ENCODE measurements at regions not wholly inside any gene's neighbourhood (a gene's known extent, or its start where the extent isn't known, plus 50 kb on each side); places are given as distances from the start of the nearest gene placed in this dataset.
"Not testable (repeated sequence)": the region's sequence is repeated elsewhere in the genome, so short reads cannot be mapped to it uniquely, and the experiment has no call there.

DNA sequence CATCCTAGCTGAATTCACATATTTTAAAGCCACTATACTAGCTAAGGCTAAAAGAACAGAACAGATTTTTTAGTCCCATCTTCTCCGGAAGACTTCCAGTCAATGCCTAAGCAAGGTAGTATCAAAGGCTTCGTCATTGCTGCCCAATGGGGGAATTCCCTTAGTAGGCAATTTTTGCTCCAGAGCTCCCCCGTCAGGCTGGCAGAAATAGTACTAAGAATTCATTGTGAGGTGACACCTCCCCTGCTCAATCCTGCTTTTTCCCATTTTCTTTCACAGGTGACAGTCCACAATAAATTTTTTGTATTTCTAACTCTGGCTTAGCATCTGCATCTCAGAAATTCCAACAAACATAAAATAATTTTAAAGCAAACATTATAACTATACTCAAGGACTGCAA lies 52.8 kb upstream of the SRSF6 start:
- no peaks in the 10 kb centered on the region for H3K36me3 ChIP-seq (replicated peaks; ENCODE audit: control insufficient read depth, insufficient read depth, low read length)
- no peak overlapping the region for H3K4me3 ChIP-seq (ENCODE audit: insufficient read depth, low read depth, low read length)
- DNase-seq: peak; percentile 62
- H3K27me3 ChIP-seq (ENCODE audit: control insufficient read depth, insufficient read depth, low read length): no peaks in the 10 kb centered on the region

DNA sequence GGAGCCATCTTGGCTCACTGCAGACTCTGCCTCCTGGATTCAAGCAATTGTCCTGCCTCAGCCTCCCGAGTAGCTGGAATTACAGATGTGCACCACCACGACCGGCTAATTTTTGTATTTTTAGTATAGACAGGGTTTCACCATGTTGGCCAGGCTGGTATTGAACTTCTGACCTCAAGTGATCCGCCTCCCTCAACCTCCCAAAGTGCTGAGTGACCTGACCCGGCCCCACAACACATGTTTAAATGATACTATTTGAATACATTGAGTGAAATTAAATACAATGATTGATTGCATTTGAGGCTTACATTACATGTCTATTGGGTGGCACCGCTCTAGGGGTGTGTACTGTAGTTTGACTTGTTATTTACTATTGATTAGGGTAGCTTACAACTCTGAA lies 56.8 kb upstream of the SRSF6 start:
- DNase-seq; H3K27me3 ChIP-seq (ENCODE audit: control insufficient read depth, insufficient read depth, low read length); H3K36me3 ChIP-seq (replicated peaks; ENCODE audit: control insufficient read depth, insufficient read depth, low read length); H3K4me3 ChIP-seq (ENCODE audit: insufficient read depth, low read depth, low read length): not testable (repeated sequence)

DNA sequence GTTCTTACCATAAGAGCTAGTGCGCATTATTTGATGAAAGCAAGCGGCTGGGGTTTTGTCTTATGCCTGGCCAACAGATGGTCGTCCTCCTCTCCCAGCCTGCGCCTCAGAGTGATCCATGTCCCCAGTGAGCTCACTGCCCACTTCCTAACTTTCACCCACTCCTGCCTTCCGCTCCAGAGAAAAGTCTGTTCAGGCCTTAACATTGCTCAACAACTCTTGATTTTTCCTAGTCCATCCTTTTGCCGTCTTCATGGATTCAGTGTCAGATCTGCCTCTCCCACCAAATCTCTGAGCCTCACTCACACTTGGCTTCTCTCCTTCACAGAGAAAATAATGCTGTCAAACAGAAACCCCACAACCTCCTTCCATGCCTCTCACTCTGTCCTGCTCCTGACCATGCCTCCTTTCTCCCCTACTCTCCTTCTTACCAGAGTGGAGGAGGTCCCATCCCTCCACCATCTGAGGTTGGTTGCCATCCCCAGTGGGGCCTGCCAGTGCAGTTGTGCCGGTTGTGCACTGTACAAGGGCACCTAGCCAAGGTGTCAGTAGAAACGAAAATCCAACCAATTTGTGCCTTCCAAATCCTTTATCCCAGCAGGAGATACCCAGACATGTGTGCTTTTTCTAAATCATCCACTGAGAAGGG lies 58.9 kb upstream of the SRSF6 start:
- DNase-seq: no peak
- Histone ChIP-seq H3K36me3 (replicated peaks; ENCODE audit: control insufficient read depth, insufficient read depth, low read length) (no peaks in the 10 kb centered on the region), H3K27me3 (ENCODE audit: control insufficient read depth, insufficient read depth, low read length) (no peaks in the 10 kb centered on the region), H3K4me3 (ENCODE audit: insufficient read depth, low read depth, low read length) (no peak overlapping the region)

DNA sequence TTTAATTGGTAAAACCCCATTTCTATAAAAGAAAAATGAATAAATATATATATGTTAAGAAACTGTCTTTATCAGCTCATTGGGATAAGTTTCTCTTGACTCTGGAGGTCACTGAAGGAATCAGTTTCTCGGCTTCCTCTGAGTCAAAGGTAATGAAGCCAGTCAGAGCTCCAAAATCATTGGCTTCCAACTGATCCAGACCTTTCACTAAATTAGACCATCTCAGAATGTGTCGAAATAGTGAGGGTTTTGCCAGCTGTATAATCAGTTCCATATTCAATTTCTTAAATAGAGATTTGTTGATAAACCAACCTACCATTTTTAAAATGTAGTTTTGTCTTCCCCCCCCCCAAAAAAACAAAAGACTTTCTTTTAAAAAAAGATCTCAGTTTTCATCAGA lies 60.5 kb upstream of the SRSF6 start:
- Histone ChIP-seq H3K36me3 (replicated peaks; ENCODE audit: control insufficient read depth, insufficient read depth, low read length) (no peaks in the 10 kb centered on the region), H3K4me3 (ENCODE audit: insufficient read depth, low read depth, low read length) (no peak overlapping the region), H3K27me3 (ENCODE audit: control insufficient read depth, insufficient read depth, low read length) (no peaks in the 10 kb centered on the region)
- DNase-seq: no peak

DNA sequence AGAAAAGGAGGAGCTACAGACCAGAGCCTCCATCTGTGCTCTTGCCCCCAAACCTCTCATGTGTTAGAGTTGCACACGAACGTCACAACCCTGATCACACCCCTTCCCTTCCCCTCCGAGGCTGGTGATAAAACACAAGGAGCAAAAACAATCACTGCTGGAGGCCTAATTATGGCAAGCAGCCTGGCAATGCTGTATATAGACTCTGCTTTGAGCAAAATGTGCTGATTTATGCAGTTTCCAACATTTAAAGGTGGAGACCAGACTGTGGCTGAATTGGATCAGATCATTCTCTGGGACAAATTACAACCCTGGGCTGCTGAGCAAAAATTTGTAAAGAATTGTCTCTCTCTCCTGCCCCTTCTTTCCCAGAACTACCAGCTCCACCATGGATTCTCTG lies 64.6 kb upstream of the SRSF6 start:
- DNase-seq: no peak
- Histone ChIP-seq H3K36me3 (replicated peaks; ENCODE audit: control insufficient read depth, insufficient read depth, low read length) (no peaks in the 10 kb centered on the region), H3K27me3 (ENCODE audit: control insufficient read depth, insufficient read depth, low read length) (no peaks in the 10 kb centered on the region)

GRCh38 chr20:43392561-43392960 lies 65.1 kb upstream of the SRSF6 start:
- DNase-seq: no peak
- H3K36me3 ChIP-seq (replicated peaks; ENCODE audit: control insufficient read depth, insufficient read depth, low read length): no peaks in the 10 kb centered on the region
- no peak overlapping the region for H3K4me3 ChIP-seq (ENCODE audit: insufficient read depth, low read depth, low read length)
- H3K27me3 ChIP-seq (ENCODE audit: control insufficient read depth, insufficient read depth, low read length): no peaks in the 10 kb centered on the region

More for the DNA sequence above, 64.6 kb upstream of the SRSF6 start:
- H3K4me3 ChIP-seq (ENCODE audit: insufficient read depth, low read depth, low read length): no peak overlapping the region

DNA sequence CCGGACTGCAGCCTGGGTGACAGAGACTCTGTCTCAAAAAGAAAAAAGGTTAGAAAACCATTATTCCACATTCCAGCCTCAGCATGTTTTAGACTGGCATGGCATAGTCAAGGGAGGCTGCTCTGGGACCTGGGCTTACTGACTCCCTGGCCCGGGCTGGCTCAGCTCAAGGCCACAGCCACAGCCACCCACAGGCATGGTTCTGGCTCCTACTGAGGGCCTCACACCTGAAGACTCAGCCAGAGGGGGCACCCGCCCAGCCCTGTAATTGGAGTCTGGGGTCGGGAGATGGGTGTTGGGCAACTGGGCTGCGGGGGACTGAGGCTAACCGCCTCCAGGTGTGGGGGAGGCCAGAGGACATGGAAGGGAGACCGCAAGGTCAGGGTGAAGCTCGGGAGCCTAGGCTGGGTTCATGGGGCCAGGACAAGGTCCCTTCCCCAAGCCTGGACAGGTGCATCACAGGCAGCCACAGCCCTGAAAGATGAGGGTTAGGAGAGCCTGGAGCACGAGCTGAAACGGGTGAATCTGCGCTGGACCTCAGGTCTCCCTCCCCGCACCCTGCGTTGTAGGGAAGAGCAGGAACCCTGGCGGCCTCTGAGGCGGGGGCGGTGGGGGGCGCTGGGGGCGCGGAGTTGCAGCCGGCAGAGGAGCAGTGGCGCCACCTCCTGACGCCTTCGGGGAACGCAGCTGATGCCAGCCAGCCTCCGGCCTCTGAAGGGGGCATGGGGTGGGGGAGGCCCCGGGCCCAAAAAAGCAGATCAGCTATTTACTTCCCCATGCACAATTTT lies 67.7 kb upstream of the SRSF6 start:
- H3K36me3 ChIP-seq (replicated peaks; ENCODE audit: control insufficient read depth, insufficient read depth, low read length): no peaks in the 10 kb centered on the region
- no peak overlapping the region for H3K4me3 ChIP-seq (ENCODE audit: insufficient read depth, low read depth, low read length)
- peak; percentile 88 for DNase-seq
- H3K27me3 ChIP-seq (ENCODE audit: control insufficient read depth, insufficient read depth, low read length): no peaks in the 10 kb centered on the region

- H3K27me3 ChIP-seq (ENCODE audit: control insufficient read depth, insufficient read depth, low read length): no peaks in the 10 kb centered on the region
- DNase-seq: no peak
- H3K36me3 ChIP-seq (replicated peaks; ENCODE audit: control insufficient read depth, insufficient read depth, low read length): no peaks in the 10 kb centered on the region
- no peak overlapping the region for H3K4me3 ChIP-seq (ENCODE audit: insufficient read depth, low read depth, low read length)
These were observed 68.5 kb upstream of the SRSF6 start for GRCh38 chr20:43389211-43389610.

- Histone ChIP-seq H3K4me3 (ENCODE audit: insufficient read depth, low read depth, low read length) (no peak overlapping the region), H3K27me3 (ENCODE audit: control insufficient read depth, insufficient read depth, low read length) (no peaks in the 10 kb centered on the region), H3K36me3 (replicated peaks; ENCODE audit: control insufficient read depth, insufficient read depth, low read length) (no peaks in the 10 kb centered on the region)
- no peak for DNase-seq
These were observed 69.3 kb upstream of the SRSF6 start for GRCh38 chr20:43388268-43389002.

GRCh38 chr20:43387737-43388136 lies 70.0 kb upstream of the SRSF6 start:
- Histone ChIP-seq H3K27me3 (ENCODE audit: control insufficient read depth, insufficient read depth, low read length) (no peaks in the 10 kb centered on the region), H3K4me3 (ENCODE audit: insufficient read depth, low read depth, low read length) (no peak overlapping the region), H3K36me3 (replicated peaks; ENCODE audit: control insufficient read depth, insufficient read depth, low read length) (no peaks in the 10 kb centered on the region)
- DNase-seq: no peak

DNA sequence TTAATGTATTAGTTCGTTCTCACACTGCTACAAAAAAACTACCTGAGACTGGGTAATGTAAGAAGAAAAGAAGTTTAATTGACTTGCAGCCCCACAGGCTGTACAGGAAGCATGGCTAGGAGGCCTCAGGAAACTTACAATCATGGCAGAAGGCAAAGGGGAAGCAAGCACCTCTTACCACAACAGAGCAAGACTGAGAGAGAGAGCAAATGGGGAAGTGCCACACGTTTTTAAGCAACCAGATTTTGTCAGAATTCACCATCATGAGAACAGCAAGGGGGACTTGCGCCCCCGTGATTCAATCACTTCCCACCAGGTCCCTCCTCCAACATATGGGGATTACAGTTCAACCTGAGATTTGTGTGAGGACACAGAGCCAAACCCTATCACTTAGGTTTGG lies 70.8 kb upstream of the SRSF6 start:
- Histone ChIP-seq H3K27me3 (ENCODE audit: control insufficient read depth, insufficient read depth, low read length) (no peaks in the 10 kb centered on the region), H3K36me3 (replicated peaks; ENCODE audit: control insufficient read depth, insufficient read depth, low read length) (no peaks in the 10 kb centered on the region), H3K4me3 (ENCODE audit: insufficient read depth, low read depth, low read length) (no peak overlapping the region)
- no peak for DNase-seq

GRCh38 chr20:43385914-43386313 lies 71.8 kb upstream of the SRSF6 start:
- Histone ChIP-seq H3K36me3 (replicated peaks; ENCODE audit: control insufficient read depth, insufficient read depth, low read length) (no peaks in the 10 kb centered on the region), H3K27me3 (ENCODE audit: control insufficient read depth, insufficient read depth, low read length) (no peaks in the 10 kb centered on the region)

DNA sequence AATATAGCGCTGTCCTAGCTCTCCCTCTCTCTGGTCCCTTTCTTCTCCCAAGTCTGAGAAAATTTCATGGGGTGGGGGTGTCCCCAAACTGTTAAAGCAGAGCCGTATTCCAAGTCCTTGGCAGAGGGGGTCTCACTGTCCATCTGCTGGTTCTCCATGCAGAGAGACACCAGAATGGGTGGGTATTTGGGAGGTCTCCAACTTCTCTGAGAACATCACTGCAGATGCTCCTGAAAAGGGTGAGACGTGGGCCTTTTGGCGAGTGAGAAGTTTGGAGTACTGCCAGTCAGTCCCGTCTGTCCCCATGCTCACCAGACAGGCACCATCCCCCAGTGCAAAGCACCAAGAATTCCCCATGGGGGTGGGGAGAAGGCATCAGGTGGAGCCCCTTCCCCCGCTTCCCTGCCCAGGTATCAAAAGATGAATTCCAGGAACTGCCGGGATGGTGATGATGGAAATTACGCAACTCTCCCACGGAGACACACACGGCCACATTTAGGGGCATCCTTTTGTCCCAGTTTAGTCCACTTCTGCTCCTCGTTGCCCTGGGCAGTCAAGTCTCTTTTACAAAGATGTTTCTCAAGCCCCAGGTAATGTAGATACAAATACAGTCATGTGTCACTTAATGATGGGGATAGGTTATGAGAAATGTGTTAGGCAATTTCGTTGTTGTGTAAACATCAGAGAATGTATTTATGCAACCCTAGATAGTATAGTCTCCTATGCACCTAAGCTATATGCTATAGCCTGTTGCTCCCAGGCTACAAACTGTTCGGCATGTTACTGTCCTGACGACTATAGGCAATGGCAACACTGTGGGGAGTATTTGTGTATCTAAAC lies 73.4 kb upstream of the SRSF6 start:
- no peak for DNase-seq
- Histone ChIP-seq H3K27me3 (ENCODE audit: control insufficient read depth, insufficient read depth, low read length) (no peaks in the 10 kb centered on the region), H3K4me3 (ENCODE audit: insufficient read depth, low read depth, low read length) (no peak overlapping the region), H3K36me3 (replicated peaks; ENCODE audit: control insufficient read depth, insufficient read depth, low read length) (no peaks in the 10 kb centered on the region)

More at GRCh38 chr20:43385914-43386313, 71.8 kb upstream of the SRSF6 start:
- DNase-seq: no peak
- no peak overlapping the region for H3K4me3 ChIP-seq (ENCODE audit: insufficient read depth, low read depth, low read length)

- no peak for DNase-seq
These were observed 74.5 kb upstream of the SRSF6 start for GRCh38 chr20:43383026-43383795.

More at GRCh38 chr20:43383026-43383795, 74.5 kb upstream of the SRSF6 start:
- no peaks in the 10 kb centered on the region for H3K27me3 ChIP-seq (ENCODE audit: control insufficient read depth, insufficient read depth, low read length)
- no peak overlapping the region for H3K4me3 ChIP-seq (ENCODE audit: insufficient read depth, low read depth, low read length)
- no peaks in the 10 kb centered on the region for H3K36me3 ChIP-seq (replicated peaks; ENCODE audit: control insufficient read depth, insufficient read depth, low read length)
